SU-DHL-6 (cell line): ENCODE measurements at regions not wholly inside any gene's neighbourhood (a gene's known extent, or its start where the extent isn't known, plus 50 kb on each side); places are given as distances from the start of the nearest gene placed in this dataset.

Experiments used
- H2AFZ ChIP-seq: fragments of 200-600 bp; sonication (generic); 2 replicates; pipeline ENCODE4 v1.6.1; 2014; ENCODE audit warnings: low read depth, mild to moderate bottlenecking, moderate library complexity, mixed read lengths, antibody characterized with exemption, low read length; ENCODE audit not compliant: severe bottlenecking
- H3F3A ChIP-seq: fragments of 200-600 bp; shearing (Covaris generic); 2 replicates; pipeline ENCODE4 v1.6.0; 2016; ENCODE audit warnings: antibody characterized with exemption, mild to moderate bottlenecking; ENCODE audit not compliant: insufficient read depth
- H3K27ac ChIP-seq: fragments of 200-600 bp; sonication (generic); 2 replicates; pipeline ENCODE4 v1.5.1; 2016; ENCODE audit warnings: low read depth, mild to moderate bottlenecking, low read length, moderate library complexity, mixed read lengths
- H3K27me3 ChIP-seq: fragments of 200-600 bp; sonication (generic), shearing (Covaris generic); 2 replicates; pipeline ENCODE4 v1.6.0; 2014; ENCODE audit warnings: mild to moderate bottlenecking, low read length
- H3K36me3 ChIP-seq: fragments of 200-600 bp; sonication (generic); 2 replicates; pipeline ENCODE4 v1.6.1; 2014; ENCODE audit warnings: mild to moderate bottlenecking, low read length, mixed read lengths
- H3K4me2 ChIP-seq: fragments of 300-600, 200-600 bp; shearing (Covaris generic), sonication (generic); 2 replicates; pipeline ENCODE4 v1.6.0; 2014; ENCODE audit warnings: low read length, low read depth, mild to moderate bottlenecking; ENCODE audit not compliant: poor library complexity, severe bottlenecking
- H3K4me3 ChIP-seq: fragments of 200-600 bp; sonication (generic); 2 replicates; pipeline ENCODE4 v1.5.1; 2014; ENCODE audit warnings: antibody characterized with exemption, low read length, mild to moderate bottlenecking, mixed read lengths; ENCODE audit not compliant: insufficient read depth, poor library complexity, severe bottlenecking
- H3K79me2 ChIP-seq: fragments of 200-600 bp; sonication (generic); 2 replicates; pipeline ENCODE4 v1.6.1; 2014; ENCODE audit warnings: mild to moderate bottlenecking, low read length, moderate library complexity; ENCODE audit not compliant: insufficient read depth
- H3K9ac ChIP-seq: fragments of 200-600 bp; sonication (generic); 2 replicates; pipeline ENCODE4 v1.7.0; 2014; ENCODE audit warnings: mild to moderate bottlenecking, low read length
- H3K9me2 ChIP-seq: fragments of 200-600 bp; sonication (generic); replicated peaks from 2 replicates; pipeline ENCODE4 v1.6.1; 2014; ENCODE audit warnings: low read length; ENCODE audit not compliant: insufficient read depth
- H3K9me3 ChIP-seq: fragments of 200-600 bp; sonication (generic); 2 replicates; pipeline ENCODE4 v1.6.1; 2014; ENCODE audit warnings: low read length, mixed read lengths; ENCODE audit not compliant: insufficient read depth
- H4K20me1 ChIP-seq: fragments of 200-600 bp; sonication (generic); 2 replicates; pipeline ENCODE4 v1.6.1; 2014; ENCODE audit warnings: low read depth, mild to moderate bottlenecking, antibody characterized with exemption, low read length, moderate library complexity, mixed read lengths
- CTCF ChIP-seq: fragments of 200-600 bp; sonication (generic); IDR thresholded peaks from one replicate; pipeline ENCODE4 v1.5.1; 2017; ENCODE audit warnings: antibody characterized with exemption, mild to moderate bottlenecking, low read length, moderate library complexity; ENCODE audit not compliant: insufficient read depth, poor library complexity, severe bottlenecking
- EZH2phosphoT487 ChIP-seq: fragments of 200-600 bp; sonication (generic), shearing (Covaris generic); conservative IDR thresholded peaks from 2 replicates; pipeline ENCODE4 v1.6.1; 2018; ENCODE audit warnings: mild to moderate bottlenecking, antibody characterized with exemption, low read length, moderate library complexity, mixed read lengths

DNA sequence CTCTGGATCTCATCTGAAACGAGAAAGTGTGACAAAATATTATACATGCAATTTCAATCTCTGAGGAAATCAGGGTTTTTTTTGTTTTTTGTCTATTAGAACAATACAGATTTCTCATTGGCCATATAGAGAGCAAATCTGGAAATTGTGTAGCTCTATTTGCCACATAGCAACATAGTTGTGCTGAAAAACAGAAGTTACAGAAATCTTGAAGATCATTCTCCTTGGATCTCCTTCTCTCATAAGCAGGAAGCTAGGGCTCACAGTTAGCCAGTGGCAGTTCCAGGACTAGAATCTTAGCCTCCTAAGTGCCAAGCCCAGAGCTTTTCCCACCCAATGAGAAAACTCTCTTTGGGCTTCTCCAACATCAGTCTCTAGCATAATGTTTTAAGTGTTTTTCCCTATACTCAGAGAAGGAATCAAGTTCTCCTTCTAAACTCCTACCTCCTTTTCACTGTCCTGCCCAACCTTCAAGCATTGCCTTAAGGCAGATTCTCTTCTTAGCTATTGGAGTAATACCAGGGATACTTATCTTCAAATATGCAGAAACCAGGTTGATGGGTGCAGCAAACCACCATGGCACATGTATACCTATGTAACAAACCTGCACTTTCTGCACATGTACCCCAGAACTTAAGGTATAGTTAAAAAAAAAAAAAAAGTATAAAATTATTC is 211.6 kb downstream of the ALDH8A1 start:
- Histone ChIP-seq H3K36me3 (no peaks in the 10 kb centered on the region), H4K20me1 (no peaks in the 10 kb centered on the region), H3K9ac (no peak overlapping the region), H3F3A (no peaks in the 10 kb centered on the region), H3K4me2 (no peak overlapping the region), H3K79me2 (no peaks in the 10 kb centered on the region), H3K9me2 (no peaks in the 10 kb centered on the region), H3K27ac (no peak overlapping the region), H2AFZ (no peak overlapping the region), H3K27me3 (no peaks in the 10 kb centered on the region), H3K9me3 (no peaks in the 10 kb centered on the region), H3K4me3 (no peak overlapping the region)
- no peak for TF ChIP-seq EZH2phosphoT487
- no peak for TF ChIP-seq CTCF

GRCh38 chr6:134735461-134735860 is 214.4 kb downstream of the ALDH8A1 start:
- Histone ChIP-seq H3K9me3 (no peaks in the 10 kb centered on the region), H4K20me1 (no peaks in the 10 kb centered on the region)
- TF ChIP-seq CTCF (no peak), EZH2phosphoT487 (no peak)

GRCh38 chr6:134734312-134734869 is 215.5 kb downstream of the ALDH8A1 start:
- Histone ChIP-seq H2AFZ (no peak overlapping the region), H3K9me3 (no peaks in the 10 kb centered on the region), H3K9ac (no peak overlapping the region), H3K79me2 (no peaks in the 10 kb centered on the region), H3K27me3 (no peaks in the 10 kb centered on the region), H3F3A (no peaks in the 10 kb centered on the region), H3K36me3 (no peaks in the 10 kb centered on the region), H3K4me2 (no peak overlapping the region), H4K20me1 (no peaks in the 10 kb centered on the region), H3K27ac (no peak overlapping the region), H3K4me3 (no peak overlapping the region), H3K9me2 (no peaks in the 10 kb centered on the region)
- TF ChIP-seq EZH2phosphoT487 (no peak), CTCF (no peak)

More at GRCh38 chr6:134735461-134735860, 214.4 kb downstream of the ALDH8A1 start:
- no peak overlapping the region for H2AFZ ChIP-seq
- no peak overlapping the region for H3K4me2 ChIP-seq
- no peak overlapping the region for H3K4me3 ChIP-seq
- no peaks in the 10 kb centered on the region for H3K9me2 ChIP-seq
- H3K36me3 ChIP-seq, result no peaks in the 10 kb centered on the region
- no peaks in the 10 kb centered on the region for H3F3A ChIP-seq
- H3K27ac ChIP-seq, result no peak overlapping the region
- H3K9ac ChIP-seq, result no peak overlapping the region
- H3K27me3 ChIP-seq, result no peaks in the 10 kb centered on the region
- H3K79me2 ChIP-seq, result no peaks in the 10 kb centered on the region
